H1 (cell line): ENCODE measurements at regions not wholly inside any gene's neighbourhood (a gene's known extent, or its start where the extent isn't known, plus 50 kb on each side); places are given as distances from the start of the nearest gene placed in this dataset.

Experiments used
- CTCF ChIA-PET: fragments of 300-600 bp; sonication (Branson Sonifier 250); formaldehyde crosslinking; loops from one replicate; lab custom pipeline; 2021; ENCODE audit not compliant: partially characterized antibody; lab: Charles Lee
- POLR2A ChIA-PET: fragments of 300-600 bp; sonication (Branson Sonifier 250); formaldehyde crosslinking; loops from one replicate; lab custom pipeline; 2021; ENCODE audit warnings: inconsistent platforms; ENCODE audit not compliant: partially characterized antibody; lab: Charles Lee
- DNase-seq, 2 experiments: peaks; one replicate each; pipeline versions ENCODE4 v3.0.0 to v3.0.0-alpha.2; 2010 to 2022; ENCODE audit warnings: low spot score in 2 of 2, low read depth in 1 of 2, mixed read lengths in 1 of 2
- FAIRE-seq: peaks from 2 replicates; lab custom pipeline; 2011; peaks lifted over from hg19 to GRCh38; lab: Jason Lieb, UNC
- H2AFZ ChIP-seq: 2 replicates; pipeline ENCODE4 v1.8.1; 2012; ENCODE audit warnings: low read length, inconsistent platforms
- H2AK5ac ChIP-seq: 2 replicates; pipeline ENCODE4 v1.6.1; 2013; ENCODE audit warnings: low read depth, low read length
- H2BK120ac ChIP-seq: replicated peaks from 2 replicates; pipeline ENCODE3; 2013; ENCODE audit warnings: low read depth, low read length, inconsistent platforms
- H2BK12ac ChIP-seq: 2 replicates; pipeline ENCODE4 v1.6.1; 2013; ENCODE audit warnings: low read depth, low read length
- H2BK15ac ChIP-seq: 2 replicates; pipeline ENCODE4 v1.6.1; 2013; ENCODE audit warnings: low read length
- H2BK20ac ChIP-seq: 2 replicates; pipeline ENCODE4 v1.6.1; 2013; ENCODE audit warnings: low read length
- H2BK5ac ChIP-seq: 2 replicates; pipeline ENCODE4 v1.6.1; 2013; ENCODE audit warnings: low read depth, low read length
- H3K14ac ChIP-seq: 2 replicates; pipeline ENCODE4 v1.6.1; 2013; ENCODE audit warnings: inconsistent platforms; ENCODE audit not compliant: insufficient read length
- H3K18ac ChIP-seq: 2 replicates; pipeline ENCODE4 v1.6.1; 2013; ENCODE audit warnings: low read length; ENCODE audit errors: extremely low read depth
- H3K23ac ChIP-seq: 2 replicates; pipeline ENCODE4 v1.6.1; 2013; ENCODE audit warnings: inconsistent platforms; ENCODE audit not compliant: insufficient read length
- H3K23me2 ChIP-seq: 2 replicates; pipeline ENCODE4 v1.6.1; 2013; ENCODE audit warnings: low read depth, low read length
- H3K27ac ChIP-seq: 2 replicates; pipeline ENCODE4 v1.6.1; 2011; ENCODE audit warnings: low read depth, low read length, inconsistent platforms
- H3K27me3 ChIP-seq, 4 experiments: replicated peaks in 1 of 4; 1 replicate in 1 of 4; 2 replicates in 3 of 4; pipeline versions ENCODE4 v1.6.1 to v1.8.1; 2011 to 2013; ENCODE audit warnings: low read length in 3 of 4, mild to moderate bottlenecking in 3 of 4, inconsistent platforms in 2 of 4, mixed read lengths in 2 of 4, moderate library complexity in 1 of 4; ENCODE audit not compliant: control insufficient read depth in 3 of 4, insufficient read depth in 3 of 4; ENCODE audit errors: extremely low read depth in 1 of 4
- H3K36me3 ChIP-seq, 4 experiments: 2 replicates each; pipeline versions ENCODE4 v1.6.1 to v1.8.1; 2011 to 2013; ENCODE audit warnings: mild to moderate bottlenecking in 4 of 4, low read length in 3 of 4, moderate library complexity in 2 of 4, control low read depth in 1 of 4, inconsistent platforms in 1 of 4; ENCODE audit not compliant: insufficient read depth in 4 of 4, control insufficient read depth in 2 of 4
- H3K4ac ChIP-seq: replicated peaks from 2 replicates; pipeline ENCODE3; 2013; ENCODE audit warnings: low read length, low read depth, mixed read lengths, inconsistent platforms; ENCODE audit not compliant: insufficient read length
- H3K4me1 ChIP-seq, 4 experiments: replicated peaks in 1 of 4; 1 replicate in 1 of 4; 2 replicates in 3 of 4; pipeline versions ENCODE4 v1.6.1 to v1.8.1; 2011 to 2013; ENCODE audit warnings: low read length in 3 of 4, inconsistent platforms in 2 of 4, mixed read lengths in 1 of 4; ENCODE audit not compliant: insufficient read depth in 4 of 4, control insufficient read depth in 3 of 4
- H3K4me2 ChIP-seq, 2 experiments: 2 replicates each; pipeline versions ENCODE4 v1.6.1 to v1.8.1; 2011 to 2013; ENCODE audit warnings: low read depth in 2 of 2, low read length in 2 of 2, control low read depth in 1 of 2, inconsistent platforms in 1 of 2, mild to moderate bottlenecking in 1 of 2; ENCODE audit not compliant: insufficient read depth in 1 of 2
- H3K4me3 ChIP-seq, 4 experiments: fragments of 200-600, 300-600 bp in 1 of 4; sonication (generic), shearing (Covaris generic), sonication (Bioruptor Twin) in 1 of 4; 2 replicates each; pipeline versions ENCODE4 v1.5.1 to v1.8.1; 2011 to 2016; ENCODE audit warnings: low read length in 4 of 4, low read depth in 3 of 4, control low read depth in 2 of 4, inconsistent platforms in 2 of 4, mild to moderate bottlenecking in 2 of 4, mixed read lengths in 1 of 4, moderate library complexity in 1 of 4; ENCODE audit not compliant: insufficient read depth in 2 of 4; ENCODE audit errors: extremely low read depth in 1 of 4
- H3K56ac ChIP-seq: replicated peaks from 2 replicates; pipeline ENCODE3; 2013; ENCODE audit warnings: low read depth, mild to moderate bottlenecking, mixed read lengths, low read length, inconsistent platforms; ENCODE audit not compliant: insufficient read length
- H3K79me1 ChIP-seq: 2 replicates; pipeline ENCODE4 v1.6.1; 2013; ENCODE audit warnings: low read depth, low read length, control low read depth
- H3K79me2 ChIP-seq, 2 experiments: 2 replicates each; pipeline versions ENCODE4 v1.6.1 to v1.8.1; 2012 to 2013; ENCODE audit warnings: low read length in 2 of 2, mild to moderate bottlenecking in 2 of 2, inconsistent platforms in 1 of 2; ENCODE audit not compliant: insufficient read depth in 2 of 2, control insufficient read depth in 1 of 2
- H3K9ac ChIP-seq, 4 experiments: replicated peaks in 1 of 4; 1 replicate in 1 of 4; 2 replicates in 3 of 4; pipeline versions ENCODE4 v1.6.1 to v1.8.1; 2011 to 2013; ENCODE audit warnings: low read depth in 3 of 4, low read length in 3 of 4, control low read depth in 2 of 4, mild to moderate bottlenecking in 2 of 4, moderate library complexity in 2 of 4, inconsistent platforms in 1 of 4; ENCODE audit errors: extremely low read depth in 1 of 4
- H3K9me3 ChIP-seq, 2 experiments: 2 replicates each; pipeline versions ENCODE4 v1.6.1 to v1.8.1; 2012 to 2013; ENCODE audit warnings: mild to moderate bottlenecking in 2 of 2, moderate library complexity in 2 of 2, control low read depth in 1 of 2, inconsistent platforms in 1 of 2, low read depth in 1 of 2, low read length in 1 of 2, mixed read lengths in 1 of 2; ENCODE audit not compliant: insufficient read depth in 2 of 2
- H4K20me1 ChIP-seq, 2 experiments: replicated peaks in 1 of 2; 2 replicates each; pipeline versions ENCODE3 to v1.8.1; 2011 to 2013; ENCODE audit warnings: inconsistent platforms in 2 of 2, low read length in 2 of 2, mild to moderate bottlenecking in 1 of 2; ENCODE audit not compliant: insufficient read depth in 2 of 2, control insufficient read depth in 1 of 2
- H4K5ac ChIP-seq: 2 replicates; pipeline ENCODE4 v1.6.1; 2013; ENCODE audit warnings: low read length, low read depth, mixed read lengths, inconsistent platforms; ENCODE audit not compliant: insufficient read length
- H4K8ac ChIP-seq: 2 replicates; pipeline ENCODE4 v1.8.0; 2013; ENCODE audit warnings: mild to moderate bottlenecking, moderate library complexity, low read length, inconsistent platforms; ENCODE audit not compliant: insufficient read depth; ENCODE audit errors: extremely low read depth
- H4K91ac ChIP-seq: replicated peaks from 2 replicates; pipeline ENCODE3; 2013; ENCODE audit warnings: low read length, mixed read lengths, inconsistent platforms; ENCODE audit not compliant: insufficient read length
- JUN ChIP-seq: IDR thresholded peaks from 2 replicates; pipeline ENCODE4 v1.6.1; 2011; ENCODE audit warnings: low read depth, mild to moderate bottlenecking, improper control_type of control experiment, low read length
- WGBS, 2 experiments: shearing (Covaris generic) in 1 of 2; methylation state at CpG; one replicate each; pipeline versions ENCODE4 v1.1.6 to v1.1.7; 2013 to 2015; ENCODE audit warnings: low lambda C conversion rate in 2 of 2, mixed read lengths in 2 of 2, inconsistent platforms in 1 of 2, low coverage in 1 of 2, missing lambda C conversion rate in 1 of 2; ENCODE audit not compliant: insufficient replicate concordance in 2 of 2, insufficient coverage in 1 of 2, insufficient read length in 1 of 2; ENCODE audit errors: extremely low coverage in 1 of 2, missing lambda C conversion rate in 1 of 2; 5-methylcytosine and 5-hydroxymethylcytosine counted together

DNA sequence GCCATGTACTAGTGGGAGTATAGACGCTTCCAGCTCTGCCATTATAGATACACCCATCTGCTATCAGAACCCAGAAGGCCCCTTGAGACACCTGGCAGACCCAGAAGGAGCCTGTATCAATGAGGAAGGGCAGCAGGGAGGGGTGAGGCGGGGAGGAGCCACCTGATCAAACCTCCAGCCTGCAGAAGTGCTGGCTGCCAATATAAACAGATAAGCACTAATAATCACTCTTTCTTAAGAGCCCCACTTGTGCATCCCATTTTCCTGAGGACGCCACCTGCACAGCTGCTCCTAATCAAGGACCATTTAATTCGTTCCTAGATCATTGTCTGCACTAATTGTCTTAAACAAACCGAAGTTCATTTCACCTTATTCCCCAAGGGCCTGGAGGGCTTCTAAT is 75.0 kb upstream of the NEK6 start:
- FAIRE-seq, result no peak
- peaks cover 0 to 5% (median 1%) of the 10 kb centered on the region in 4 experiments; a peak in 1 of 7 replicates for H3K4me1 ChIP-seq
- H3K27ac ChIP-seq, result no peak overlapping the region
- H2BK12ac ChIP-seq, result no peak overlapping the region
- no peak overlapping the region for H2AFZ ChIP-seq
- H3K4me3 ChIP-seq, result no peak overlapping the region
- H3K79me1 ChIP-seq, result no peaks in the 10 kb centered on the region
- no peaks in the 10 kb centered on the region for H3K23me2 ChIP-seq
- no peak overlapping the region for H2BK15ac ChIP-seq
- DNase-seq, result no peak
- ChIA-PET CTCF (interaction anchor here (0.7 to 1.0 kb wide), 3 partner anchors 31 to 72 kb away, joined by 3 read pairs; no protein-coding TSS in a partner anchor), POLR2A (no interaction called here)
- H3K4ac ChIP-seq, result no peak overlapping the region
- H4K5ac ChIP-seq, result no peak overlapping the region
- no peak overlapping the region for H2AK5ac ChIP-seq
- no peak overlapping the region for H3K9ac ChIP-seq
- H3K4me2 ChIP-seq, result no peak overlapping the region
- H3K36me3 ChIP-seq, result no peaks in the 10 kb centered on the region
- H3K9me3 ChIP-seq, result no peaks in the 10 kb centered on the region
- no peak overlapping the region for H3K14ac ChIP-seq
- H3K18ac ChIP-seq, result no peak overlapping the region
- WGBS, 2 experiments, result 87% methylated on average over 5 of the region's 5 CpGs; no CpG with 5 or more reads in 1 of the 2 experiments
- no peaks in the 10 kb centered on the region for H3K27me3 ChIP-seq
- no peak overlapping the region for H3K23ac ChIP-seq
- H4K91ac ChIP-seq, result no peak overlapping the region
- no peak overlapping the region for H3K56ac ChIP-seq
- H2BK120ac ChIP-seq, result no peak overlapping the region
- no peaks in the 10 kb centered on the region for H3K79me2 ChIP-seq
- no peak overlapping the region for H2BK20ac ChIP-seq
- H4K8ac ChIP-seq, result no peak overlapping the region
- H2BK5ac ChIP-seq, result no peak overlapping the region
- H4K20me1 ChIP-seq, result no peaks in the 10 kb centered on the region
- no peak for TF ChIP-seq JUN
